ENCODE measurements at regions not wholly inside any gene's neighbourhood (a gene's known extent, or its start where the extent isn't known, plus 50 kb on each side); places are given as distances from the start of the nearest gene placed in this dataset.

GRCh38 chr2:3914241-3914640 is 210.9 kb downstream of the DCDC2C start:
- Histone ChIP-seq H3K27ac (no peak overlapping the region), H3K27me3 (no peaks in the 10 kb centered on the region), H3K36me3 (no peaks in the 10 kb centered on the region), H3K9me3 (no peaks in the 10 kb centered on the region), H3K4me3 (no peak overlapping the region), H3K4me1 (no peaks in the 10 kb centered on the region)
- no peak for ATAC-seq
- intact Hi-C loops (cut with DNase I), result no loop called here
- TF ChIP-seq CTCF (IDR thresholded peaks at IDR 0.05), result no peak
- no peak for DNase-seq

GRCh38 chr2:3927031-3927430 is 223.7 kb downstream of the DCDC2C start:
- TF ChIP-seq CTCF (IDR thresholded peaks at IDR 0.05), result no peak
- DNase-seq (no peak), ATAC-seq (no peak)
- no peaks in the 10 kb centered on the region for H3K36me3 ChIP-seq
- H3K9me3 ChIP-seq, result no peaks in the 10 kb centered on the region
- H3K4me3 ChIP-seq, result no peak overlapping the region
- H3K27ac ChIP-seq, result no peak overlapping the region
- H3K27me3 ChIP-seq, result no peaks in the 10 kb centered on the region
- no peaks in the 10 kb centered on the region for H3K4me1 ChIP-seq
- intact Hi-C loops (cut with DNase I), result no loop called here

GRCh38 chr2:3929374-3929773 is 226.0 kb downstream of the DCDC2C start:
- Histone ChIP-seq H3K36me3 (no peaks in the 10 kb centered on the region), H3K9me3 (no peaks in the 10 kb centered on the region), H3K27ac (no peak overlapping the region), H3K27me3 (no peaks in the 10 kb centered on the region), H3K4me3 (no peak overlapping the region), H3K4me1 (no peaks in the 10 kb centered on the region)
- intact Hi-C loops (cut with DNase I), result no loop called here
- no peak for ATAC-seq
- DNase-seq, result no peak
- TF ChIP-seq CTCF (IDR thresholded peaks at IDR 0.05), result no peak

GRCh38 chr2:3930246-3930645 is 226.9 kb downstream of the DCDC2C start:
- Histone ChIP-seq H3K36me3 (no peaks in the 10 kb centered on the region), H3K4me1 (no peaks in the 10 kb centered on the region), H3K9me3 (no peaks in the 10 kb centered on the region), H3K27me3 (no peaks in the 10 kb centered on the region), H3K4me3 (no peak overlapping the region), H3K27ac (no peak overlapping the region)
- intact Hi-C loops (cut with DNase I), result no loop called here
- no peak for TF ChIP-seq CTCF (IDR thresholded peaks at IDR 0.05)
- ATAC-seq, result no peak
- DNase-seq, result no peak

- intact Hi-C loops (cut with DNase I), result no loop called here
Measured at GRCh38 chr2:3940661-3941060, 237.3 kb downstream of the DCDC2C start.

More at GRCh38 chr2:3940661-3941060, 237.3 kb downstream of the DCDC2C start:
- no peaks in the 10 kb centered on the region for H3K9me3 ChIP-seq
- no peak for TF ChIP-seq CTCF (IDR thresholded peaks at IDR 0.05)
- no peak overlapping the region for H3K27ac ChIP-seq
- no peaks in the 10 kb centered on the region for H3K4me1 ChIP-seq
- no peak overlapping the region for H3K4me3 ChIP-seq
- H3K27me3 ChIP-seq, result no peaks in the 10 kb centered on the region
- H3K36me3 ChIP-seq, result no peaks in the 10 kb centered on the region
- DNase-seq, result no peak
- ATAC-seq, result no peak

All from upper lobe of right lung (tissue), 1 donor.